ENCODE measurements at regions not wholly inside any gene's neighbourhood (a gene's known extent, or its start where the extent isn't known, plus 50 kb on each side); places are given as distances from the start of the nearest gene placed in this dataset.

GRCh38 chr5:23649594-23649993 lies 142.2 kb downstream of the PRDM9 start:
- no peak for TF ChIP-seq CTCF (IDR thresholded peaks at IDR 0.05)
- no peak for TF ChIP-seq POLR2AphosphoS5 (IDR thresholded peaks at IDR 0.05)
- TF ChIP-seq EP300 (IDR thresholded peaks at IDR 0.05) = no peak

Data from gastroesophageal sphincter (tissue), 3 donors.